A549 (cell line): ENCODE measurements at regions not wholly inside any gene's neighbourhood (a gene's known extent, or its start where the extent isn't known, plus 50 kb on each side); places are given as distances from the start of the nearest gene placed in this dataset.
A peak's percentile ranks its signal among the peaks of the same experiment; 100 is the strongest.

Experiments
- ATAC-seq, 2 experiments: fragments of 200-7000 bp in 1 of 2; fragments of >200 bp in 1 of 2; cut with Nextera tagmentation in 1 of 2; cut with Tn5 transposase in 1 of 2; 3 replicates each; pipeline versions ENCODE4 v1.8.0 to v1.9.1; 2018 to 2020; ENCODE audit warnings: mild to moderate bottlenecking in 1 of 2, moderate library complexity in 1 of 2
- CTCF ChIA-PET: fragments of 300-600 bp; sonication (Branson Sonifier 250); formaldehyde crosslinking; extraction: SDS; loops from one replicate; lab custom pipeline; 2021; ENCODE audit warnings: antibody characterized with exemption, inconsistent platforms; lab: Yijun Ruan, JAX
- POLR2A ChIA-PET: fragments of 350-600 bp; formaldehyde crosslinking; extraction: SDS; loops from one replicate; lab custom pipeline; 2021; ENCODE audit warnings: antibody characterized with exemption, inconsistent platforms; lab: Yijun Ruan, JAX
- DNase-seq, 2 experiments: peaks; one replicate each; pipeline versions ENCODE4 v3.0.0 to v3.0.0-alpha.2; 2011 to 2016; ENCODE audit warnings: low read depth in 1 of 2, low spot score in 1 of 2
- FAIRE-seq: peaks from 2 replicates; lab custom pipeline; 2011; peaks lifted over from hg19 to GRCh38; lab: Jason Lieb, UNC
- H3K27ac ChIP-seq, 2 experiments: fragments of >200 bp; sonication (Bioruptor Twin); formaldehyde crosslinking; 3 replicates each; pipeline ENCODE4 v1.5.1; 2016 to 2017
- H3K4me1 ChIP-seq: fragments of >200 bp; sonication (Bioruptor Twin); formaldehyde crosslinking; 3 replicates; pipeline ENCODE4 v1.6.1; 2016
- H3K4me2 ChIP-seq: fragments of >200 bp; sonication (Bioruptor Twin); formaldehyde crosslinking; 3 replicates; pipeline ENCODE4 v1.6.1; 2016
- H3K4me3 ChIP-seq: fragments of >200 bp; sonication (Bioruptor Twin); formaldehyde crosslinking; 3 replicates; pipeline ENCODE4 v1.5.1; 2016
- H3K9me3 ChIP-seq: fragments of >200 bp; sonication (Bioruptor Twin); formaldehyde crosslinking; 3 replicates; pipeline ENCODE4 v1.6.1; 2016
- EHF ChIP-seq: fragments of 250-450 bp; sonication (Bioruptor Pico); IDR thresholded peaks from 2 replicates; pipeline ENCODE4 v1.5.0; 2020; ENCODE audit warnings: mild to moderate bottlenecking
- EP300 ChIP-seq, 2 experiments: fragments of >200 bp; sonication (Bioruptor Twin); formaldehyde crosslinking; IDR thresholded peaks; 2 replicates in 1 of 2; 3 replicates in 1 of 2; pipeline ENCODE4 v1.6.1; 2016 to 2017
- GATA3 ChIP-seq: IDR thresholded peaks from 2 replicates; pipeline ENCODE4 v1.6.1; 2012; ENCODE audit warnings: borderline replicate concordance
- HDAC2 ChIP-seq: fragments of 200-600 bp; sonication (generic); IDR thresholded peaks from 2 replicates; pipeline ENCODE4 v1.6.1; 2016
- HEYL ChIP-seq: fragments of 250-450 bp; sonication (Bioruptor Pico); IDR thresholded peaks from 2 replicates; pipeline ENCODE4 v1.8.0; 2021; ENCODE audit warnings: mild to moderate bottlenecking, moderate library complexity
- JUN ChIP-seq, 2 experiments: fragments of >200 bp; sonication (Bioruptor Twin); formaldehyde crosslinking; IDR thresholded peaks; 2 replicates in 1 of 2; 3 replicates in 1 of 2; pipeline ENCODE4 v1.6.1; 2016 to 2017
- JUNB ChIP-seq: fragments of >200 bp; sonication (Bioruptor Twin); formaldehyde crosslinking; IDR thresholded peaks from 2 replicates; pipeline ENCODE4 v1.6.1; 2016
- MAFK ChIP-seq: fragments of 450-650 bp; IDR thresholded peaks from 2 replicates; pipeline ENCODE4 v1.6.1; 2014; ENCODE audit not compliant: partially characterized antibody
- MAZ ChIP-seq: fragments of 150-350 bp; IDR thresholded peaks from 2 replicates; pipeline ENCODE4 v1.6.1; 2014; ENCODE audit warnings: antibody characterized with exemption, low read depth, low read length, borderline replicate concordance
- MYC ChIP-seq: IDR thresholded peaks from 2 replicates; pipeline ENCODE4 v1.6.1; 2012; ENCODE audit warnings: mild to moderate bottlenecking, inconsistent platforms, low read length, improper control_type of control experiment, borderline replicate concordance
- RARB ChIP-seq: fragments of 250-450 bp; sonication (Bioruptor Pico); IDR thresholded peaks from 2 replicates; pipeline ENCODE4 v1.8.0; 2021; ENCODE audit warnings: mild to moderate bottlenecking, moderate library complexity
- WGBS: methylation state at CpG from one replicate; pipeline ENCODE4 v1.1.6; 2017; ENCODE audit errors: missing lambda C conversion rate; 5-methylcytosine and 5-hydroxymethylcytosine counted together
- TF ChIP-seq, protein P1 (sequence below): IDR thresholded peaks from 2 replicates; pipeline ENCODE4 v1.6.1; 2012
- TF ChIP-seq, protein P2 (sequence below): IDR thresholded peaks from 2 replicates; pipeline ENCODE4 v1.6.1; 2012

DNA sequence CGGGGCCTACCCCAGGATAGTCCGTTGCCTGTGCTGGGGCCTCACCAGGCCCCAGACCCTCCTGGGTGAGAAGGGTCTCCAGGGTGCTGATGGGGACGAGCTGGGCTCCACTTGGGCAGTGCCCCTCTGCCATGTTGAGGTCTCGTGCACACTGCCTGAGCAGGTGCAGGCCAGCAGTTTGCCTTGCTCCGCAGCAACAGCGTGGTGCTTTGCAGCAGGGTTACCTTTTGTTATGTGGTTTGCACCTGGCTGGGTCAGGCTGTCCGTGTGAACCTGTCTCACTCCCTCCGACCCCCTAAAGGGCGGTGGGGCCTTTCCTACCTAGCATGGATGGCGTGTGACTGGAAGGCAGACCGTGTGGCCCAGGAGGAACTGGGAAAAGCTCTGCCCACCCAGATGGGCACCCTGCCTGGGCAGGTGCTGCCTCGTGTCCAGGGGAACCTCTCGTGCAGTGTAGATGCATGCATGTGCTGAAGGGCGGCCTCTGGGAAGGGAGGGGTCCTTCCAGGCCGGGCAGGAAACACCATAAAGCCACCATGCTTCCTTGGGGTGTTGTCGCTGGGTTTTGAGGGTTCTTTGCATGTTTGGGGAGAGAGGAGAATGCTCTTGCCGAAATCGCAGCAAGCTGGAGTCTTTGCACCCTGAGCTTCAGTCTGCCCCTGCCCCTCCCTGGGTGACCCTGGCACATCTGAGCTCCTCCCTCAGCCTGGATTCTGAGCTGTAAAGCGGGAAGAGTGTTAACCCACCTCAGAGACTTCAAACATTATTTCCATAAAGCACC is 75.4 kb upstream of the PPARA start:
- CTCF ChIA-PET, result interaction anchor here (0.7 to 3.9 kb wide), 3 partner anchors 10 to 69 kb away, joined by 3 to 20 read pairs (median 17); no protein-coding TSS in a partner anchor
- WGBS, result 3% methylated on average over 4 of the region's 19 CpGs
- ATAC-seq, result no peak

DNA sequence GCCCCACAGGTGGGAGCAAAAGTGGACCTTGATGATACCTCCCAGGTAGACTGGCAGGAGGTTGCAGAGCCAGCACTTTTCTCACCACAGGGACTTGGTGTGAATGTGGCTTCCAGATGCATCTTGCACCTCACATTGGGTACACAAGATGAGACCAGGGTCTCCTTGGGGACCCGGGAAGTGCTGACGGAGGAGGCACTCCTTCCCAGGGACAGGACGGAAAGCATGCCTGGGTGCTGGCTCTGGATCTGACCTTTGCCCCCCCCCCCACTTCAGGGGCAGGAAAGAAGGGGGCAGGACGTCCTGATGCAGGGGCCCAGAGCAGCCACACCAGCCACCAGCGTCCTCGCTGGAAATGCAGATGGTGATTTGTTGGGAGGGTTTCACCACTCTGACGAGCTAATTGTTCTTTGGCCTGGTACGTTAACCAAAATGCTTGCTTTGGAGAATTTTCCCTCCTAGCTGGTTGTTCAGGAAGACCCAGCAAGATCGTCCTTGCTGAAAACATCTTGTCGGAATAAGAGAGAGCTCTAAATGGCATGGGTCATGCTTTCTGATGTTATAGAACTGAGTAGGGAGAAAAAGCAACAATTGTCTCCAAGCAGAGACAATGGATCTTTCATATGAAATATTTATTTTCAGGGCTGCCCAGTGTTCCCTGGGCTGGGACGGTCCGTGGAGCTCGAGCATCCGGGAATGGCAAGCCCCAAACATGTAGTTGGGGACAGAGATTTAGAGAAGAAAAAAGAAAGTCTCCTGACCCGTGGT is 74.4 kb upstream of the PPARA start:
- peaks cover 29% of the 10 kb centered on the region for H3K4me1 ChIP-seq
- ChIA-PET POLR2A (interaction anchor here (0.6 to 1.4 kb wide), 2 partner anchors 22 to 62 kb away, joined by 3 to 6 read pairs; no protein-coding TSS in a partner anchor), CTCF (interaction anchor here (0.7 to 3.9 kb wide), 5 partner anchors 9 to 81 kb away, joined by 3 to 17 read pairs (median 3); no protein-coding TSS in a partner anchor)
- no peaks in the 10 kb centered on the region for H3K9me3 ChIP-seq
- H3K4me2 ChIP-seq, result peak overlapping the region; percentile 96
- H3K4me3 ChIP-seq, result peak overlapping the region; percentile 73
- ATAC-seq, result no peak
- no peak for FAIRE-seq
- TF ChIP-seq, protein P1, sequence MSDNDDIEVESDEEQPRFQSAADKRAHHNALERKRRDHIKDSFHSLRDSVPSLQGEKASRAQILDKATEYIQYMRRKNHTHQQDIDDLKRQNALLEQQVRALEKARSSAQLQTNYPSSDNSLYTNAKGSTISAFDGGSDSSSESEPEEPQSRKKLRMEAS, result 0 out of 2 replicates have a peak, but pooled peaks have one; percentile 5
- 0 out of 2 replicates have a peak, but pooled peaks have one; percentile 17 for TF ChIP-seq MAZ
- TF ChIP-seq HEYL, result no peak
- no peak for TF ChIP-seq JUNB
- TF ChIP-seq, protein P2, sequence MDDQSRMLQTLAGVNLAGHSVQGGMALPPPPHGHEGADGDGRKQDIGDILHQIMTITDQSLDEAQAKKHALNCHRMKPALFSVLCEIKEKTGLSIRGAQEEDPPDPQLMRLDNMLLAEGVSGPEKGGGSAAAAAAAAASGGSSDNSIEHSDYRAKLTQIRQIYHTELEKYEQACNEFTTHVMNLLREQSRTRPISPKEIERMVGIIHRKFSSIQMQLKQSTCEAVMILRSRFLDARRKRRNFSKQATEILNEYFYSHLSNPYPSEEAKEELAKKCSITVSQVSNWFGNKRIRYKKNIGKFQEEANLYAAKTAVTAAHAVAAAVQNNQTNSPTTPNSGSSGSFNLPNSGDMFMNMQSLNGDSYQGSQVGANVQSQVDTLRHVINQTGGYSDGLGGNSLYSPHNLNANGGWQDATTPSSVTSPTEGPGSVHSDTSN, result 0 out of 2 replicates have a peak, but pooled peaks have one; percentile 11
- TF ChIP-seq EHF (CRISPR knock-in tag), result no peak
- peak; percentile 35 for TF ChIP-seq MAFK
- peak overlapping the region; percentile 99 to 100 for H3K27ac ChIP-seq
- WGBS, result 2% methylated on average over 8 of the region's 15 CpGs
- DNase-seq, result no peak

More for the DNA sequence above, 75.4 kb upstream of the PPARA start:
- Histone ChIP-seq H3K4me2 (peak overlapping the region; percentile 96), H3K9me3 (no peaks in the 10 kb centered on the region), H3K4me1 (peaks cover 29% of the 10 kb centered on the region), H3K4me3 (peak overlapping the region; percentile 73), H3K27ac (peak overlapping the region; percentile 99 to 100)
- FAIRE-seq (no peak), DNase-seq (no peak)
- TF ChIP-seq, protein P1, result peak; percentile 26; the same call in 1 of the 2 replicates
- no peak for TF ChIP-seq RARB
- TF ChIP-seq GATA3, result no peak
- no peak for TF ChIP-seq MYC
- no peak for TF ChIP-seq EP300 (IDR thresholded peaks at IDR 0.05)
- POLR2A ChIA-PET, result interaction anchor here (0.9 to 2.9 kb wide), 3 partner anchors 9 to 39 kb away, joined by 3 to 13 read pairs (median 3); no protein-coding TSS in a partner anchor

DNA sequence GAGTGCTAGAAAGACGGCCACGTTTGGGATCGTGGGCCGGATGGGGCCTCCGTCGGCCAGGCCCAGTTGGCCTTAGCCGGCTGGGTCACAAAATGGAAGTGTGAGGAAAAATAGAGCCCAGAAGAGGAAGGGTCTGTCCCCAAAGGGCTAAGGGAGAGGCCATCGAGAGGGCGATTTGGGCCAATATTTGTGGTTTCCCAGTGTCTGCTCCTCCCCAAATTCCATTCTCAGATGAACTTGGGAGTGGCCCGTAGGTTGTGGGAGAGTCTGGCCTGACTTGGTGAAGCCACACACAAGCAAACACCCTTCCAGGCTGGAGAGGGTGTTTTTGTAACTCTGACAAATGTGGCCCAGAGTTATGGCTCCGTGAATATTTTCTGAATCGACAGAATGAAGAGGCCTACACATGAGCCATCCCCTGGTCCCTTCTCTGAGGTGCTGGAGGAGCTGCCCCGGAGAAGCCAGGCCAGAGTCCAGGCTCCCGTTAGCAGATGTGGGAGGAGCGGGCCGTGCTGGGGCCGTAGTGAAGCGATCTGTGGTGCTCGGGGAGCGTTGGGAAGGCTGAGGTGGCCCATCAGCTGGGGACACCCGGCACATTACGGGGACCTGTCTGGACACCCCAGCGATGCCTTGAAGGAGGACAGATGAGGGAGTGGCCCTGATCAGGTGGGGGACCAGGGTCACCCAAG is 73.5 kb upstream of the PPARA start:
- TF ChIP-seq JUN (IDR thresholded peaks at IDR 0.05) (peak in 1 of 2 experiments; percentile 24; a peak in 1 of 5 replicates), HDAC2 (no peak)
- ChIA-PET POLR2A (interaction anchor here (0.9 to 1.4 kb wide), 3 partner anchors 8 to 63 kb away, joined by 3 to 6 read pairs (median 4); no protein-coding TSS in a partner anchor), CTCF (interaction anchor here (0.6 to 2.8 kb wide), 8 partner anchors 25 to 240 kb away, joined by 3 to 18 read pairs (median 3); no protein-coding TSS in a partner anchor)
- H3K27ac ChIP-seq, result peak overlapping the region; percentile 99 to 100
- H3K4me1 ChIP-seq, result peaks cover 29% of the 10 kb centered on the region
- WGBS, result 1% methylated on average over 15 of the region's 23 CpGs
- ATAC-seq (0 out of 6 replicates have a peak, but pooled peaks of 1 of the 2 experiments have one; percentile 2), DNase-seq (peak in 1 of 2 experiments; percentile 76), FAIRE-seq (no peak)
- H3K4me2 ChIP-seq, result peak overlapping the region; percentile 96
- no peaks in the 10 kb centered on the region for H3K9me3 ChIP-seq
- peak overlapping the region; percentile 73 for H3K4me3 ChIP-seq
